ENCODE measurements at regions not wholly inside any gene's neighbourhood (a gene's known extent, or its start where the extent isn't known, plus 50 kb on each side); places are given as distances from the start of the nearest gene placed in this dataset.

DNA sequence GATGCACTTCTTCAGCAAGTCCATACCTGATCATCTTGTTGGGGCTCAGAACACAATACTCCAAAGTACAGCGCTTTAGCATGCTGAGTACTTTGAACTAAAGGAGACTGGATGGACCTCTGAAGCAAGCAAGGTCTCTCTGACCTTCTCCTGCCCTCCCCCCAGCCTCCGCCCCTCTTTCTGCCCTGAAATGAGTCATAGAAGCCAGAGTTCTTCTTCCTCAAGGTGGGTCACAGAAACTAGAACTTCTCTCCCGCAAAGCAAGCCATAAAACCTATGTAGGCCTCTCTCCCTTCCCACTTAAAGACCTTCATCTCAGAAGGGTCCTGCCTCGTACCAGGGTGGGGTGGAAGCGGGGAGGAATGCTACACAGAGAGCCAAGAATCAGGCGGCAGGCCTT is 230.5 kb upstream of the PROK2 start:
- no peak for TF ChIP-seq CTCF (conservative IDR thresholded peaks at IDR 0.05)
- Histone ChIP-seq H3K27ac (ENCODE audit: insufficient read length, low read depth, low read length) (no peak overlapping the region), H4K8ac (replicated peaks; ENCODE audit: insufficient read length, low read depth, low read length) (no peak overlapping the region), H2BK5ac (ENCODE audit: insufficient read length, low read length) (no peak overlapping the region), H3K27me3 (ENCODE audit: insufficient read depth, low read length) (no peaks in the 10 kb centered on the region), H3K79me2 (ENCODE audit: insufficient read depth, low read length) (no peaks in the 10 kb centered on the region), H2AK5ac (ENCODE audit: insufficient read length, low read length) (no peak overlapping the region), H3K4ac (ENCODE audit: low read depth, low read length) (no peak overlapping the region), H3K9ac (ENCODE audit: extremely low read depth, insufficient read length, low read length) (no peak overlapping the region), H3K79me1 (ENCODE audit: insufficient read depth, low read depth, low read length, poor library complexity, severe bottlenecking) (no peaks in the 10 kb centered on the region), H3K56ac (ENCODE audit: insufficient read length, low read depth, low read length) (no peak overlapping the region), H3K4me2 (ENCODE audit: insufficient read depth, insufficient read length, low read length) (no peak overlapping the region), H3K23ac (ENCODE audit: insufficient read length, low read depth, low read length) (no peak overlapping the region), H4K5ac (ENCODE audit: insufficient read length, low read depth, low read length) (no peak overlapping the region), H4K91ac (ENCODE audit: insufficient read length, low read depth, low read length) (no peak overlapping the region), H2BK120ac (ENCODE audit: low read depth, low read length, poor library complexity, severe bottlenecking) (no peak overlapping the region), H2BK12ac (ENCODE audit: insufficient read length, low read depth, low read length) (no peak overlapping the region), H3K9me3 (ENCODE audit: control insufficient read depth, low read depth, low read length) (no peaks in the 10 kb centered on the region), H3K4me1 (ENCODE audit: insufficient read depth, low read length) (no peaks in the 10 kb centered on the region; the same call in 1 of the 2 replicates), H3K14ac (ENCODE audit: insufficient read depth, low read length) (no peak overlapping the region), H2BK15ac (ENCODE audit: low read depth, low read length) (no peak overlapping the region), H3T11ph (ENCODE audit: low read length) (no peak overlapping the region), H2AFZ (ENCODE audit: low read length) (no peak overlapping the region), H4K20me1 (ENCODE audit: control insufficient read depth, insufficient read depth, insufficient read length) (no peaks in the 10 kb centered on the region), H3K18ac (ENCODE audit: insufficient read length, low read depth, low read length) (no peak overlapping the region), H2BK20ac (ENCODE audit: low read depth, low read length, poor library complexity, severe bottlenecking) (no peak overlapping the region), H3K23me2 (ENCODE audit: insufficient read length, low read depth, low read length, poor library complexity, severe bottlenecking) (no peaks in the 10 kb centered on the region)
- peaks cover 0 to 3% of the 10 kb centered on the region in 2 experiments; a peak in 2 of 5 replicates for H3K9me3 Mint-ChIP-seq
- WGBS (ENCODE audit: extremely low coverage, insufficient read length, low lambda C conversion rate), result no CpG with 5 or more reads among the region's 6 CpGs
- DNase-seq, result no peak
- H3K4me3 Mint-ChIP-seq, result no peak overlapping the region
- no peaks in the 10 kb centered on the region; the same call in 1 of the 2 replicates for H3K27me3 Mint-ChIP-seq (ENCODE audit: low read depth)
- peaks cover 23 to 25% of the 10 kb centered on the region in 2 experiments; a peak in 3 of 4 replicates for H3K4me1 Mint-ChIP-seq
- no peak overlapping the region for H3K27ac Mint-ChIP-seq
- no peaks in the 10 kb centered on the region for H3K36me3 Mint-ChIP-seq (ENCODE audit: insufficient read depth in 1 of 3, low read depth in 3 of 3)

All from H9 (cell line).